Spleen (tissue), 11 donors: ENCODE measurements at regions not wholly inside any gene's neighbourhood (a gene's known extent, or its start where the extent isn't known, plus 50 kb on each side); places are given as distances from the start of the nearest gene placed in this dataset.
"Not testable (repeated sequence)": the region's sequence is repeated elsewhere in the genome, so short reads cannot be mapped to it uniquely, and the experiment has no call there.

Experiments
- DNase-seq: peaks from one replicate; pipeline ENCODE4 v3.0.0-alpha.2; 2020
- H3K27ac ChIP-seq, 8 donors: fragments of 200-600 bp; sonication (generic) in 7 of 8; 1 replicate in 4 of 8; 2 replicates in 4 of 8; pipeline versions ENCODE4 v1.5.0 to v1.8.0; 2016 to 2021; ENCODE audit warnings: inconsistent platforms in 4 of 8, mild to moderate bottlenecking in 4 of 8, moderate library complexity in 1 of 8
- H3K27me3 ChIP-seq, 7 donors: fragments of 200-600 bp; sonication (generic) in 6 of 7; replicated peaks in 1 of 7; 1 replicate in 4 of 7; 2 replicates in 3 of 7; pipeline versions ENCODE4 v1.5.0 to v1.8.0; 2016 to 2021; ENCODE audit warnings: inconsistent platforms in 3 of 7, mild to moderate bottlenecking in 1 of 7
- H3K36me3 ChIP-seq, 6 donors: fragments of 200-600 bp; sonication (generic) in 5 of 6; 1 replicate in 4 of 6; 2 replicates in 2 of 6; pipeline versions ENCODE4 v1.5.0 to v1.8.0; 2016 to 2021; ENCODE audit warnings: inconsistent platforms in 2 of 6
- H3K4me1 ChIP-seq, 6 donors: fragments of 200-600 bp; sonication (generic) in 5 of 6; 1 replicate in 3 of 6; 2 replicates in 3 of 6; pipeline versions ENCODE4 v1.5.0 to v1.8.0; 2016 to 2021; ENCODE audit warnings: inconsistent platforms in 3 of 6
- H3K4me3 ChIP-seq, 8 donors: fragments of 200-600 bp; sonication (generic) in 7 of 8; 1 replicate in 4 of 8; 2 replicates in 4 of 8; pipeline versions ENCODE4 v1.5.0 to v1.8.0; 2016 to 2021; ENCODE audit warnings: inconsistent platforms in 4 of 8, mild to moderate bottlenecking in 4 of 8, moderate library complexity in 2 of 8
- H3K9me3 ChIP-seq, 8 donors: fragments of 200-600 bp; sonication (generic) in 7 of 8; 1 replicate in 4 of 8; 2 replicates in 4 of 8; pipeline versions ENCODE4 v1.5.0 to v1.8.0; 2016 to 2021; ENCODE audit warnings: inconsistent platforms in 4 of 8
- POLR2A ChIP-seq, 3 donors: fragments of 450-650 bp; IDR thresholded peaks; one replicate each; pipeline ENCODE4 v1.5.1; 2017; ENCODE audit warnings: antibody characterized with exemption in 3 of 3, mild to moderate bottlenecking in 1 of 3
- POLR2AphosphoS5 ChIP-seq, 3 donors: sonication (generic); formaldehyde crosslinking; IDR thresholded peaks; one replicate each; pipeline ENCODE4 v1.5.1; 2017; ENCODE audit warnings: antibody characterized with exemption in 3 of 3
- WGBS, 5 donors: extraction: QIAGEN DNeasy Blood & Tissue Kit in 3 of 5; methylation state at CpG; one replicate each; pipeline versions ENCODE4 v1.1.5 to v1.1.7; 2013 to 2018; 5-methylcytosine and 5-hydroxymethylcytosine counted together
- intact Hi-C: fragments of 100-400 bp; cut with DNase I; formaldehyde crosslinking; loops from one replicate; pipeline ENCODE4 v1.15.0; 2023; ENCODE audit warnings: low total_unique reads
- TF ChIP-seq, protein P1 (sequence below), 11 experiments: fragments of 200-600 bp in 7 of 11; fragments of 450-650 bp in 4 of 11; sonication (generic) in 4 of 11; IDR thresholded peaks in 8 of 11; conservative IDR thresholded peaks in 3 of 11; 1 replicate in 7 of 11; 2 replicates in 4 of 11; pipeline versions ENCODE4 v1.4.0 to v1.8.0; 2016 to 2021; ENCODE audit warnings: antibody characterized with exemption in 11 of 11, inconsistent platforms in 4 of 11, mild to moderate bottlenecking in 1 of 11
- donor health status: healthy with polysubstance abuse.
- donor health status: DM: no; HTN: no; CAD: no; lungs with moderate emphysema.
- donor health status: DM: no; HTN: no; CAD: no.
- donor health status: Bipolar disorder and iron deficiency.
- donor health status: healthy.
- donor health status: DM: no; HTN: no; CAD: no.
- donor health status: DM: yes; HTN: yes; CAD: no.

DNA sequence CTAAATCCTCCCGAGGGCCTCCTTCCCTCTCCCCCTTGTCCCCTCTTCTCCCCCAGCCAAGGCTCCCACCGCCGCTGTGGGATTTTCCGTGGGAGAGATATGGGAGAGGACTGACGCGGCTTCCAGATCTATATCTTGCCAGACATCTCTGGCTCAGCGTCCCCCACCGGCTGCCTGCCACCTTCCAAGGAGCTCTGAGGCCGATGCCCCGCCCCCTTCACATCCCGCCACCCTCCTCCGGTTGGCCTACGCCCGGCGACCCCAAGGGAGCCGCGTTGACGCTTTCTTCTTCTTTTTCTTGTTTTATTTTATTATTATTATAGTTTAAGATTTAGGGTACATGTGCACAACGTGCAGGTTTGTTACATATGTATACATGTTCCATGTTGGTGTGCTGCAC lies 352.2 kb upstream of the DEFB115 start:
- H3K27me3 ChIP-seq, H3K4me1 ChIP-seq, H3K27ac ChIP-seq, intact Hi-C loops, H3K4me3 ChIP-seq, DNase-seq, H3K36me3 ChIP-seq: not testable (repeated sequence)
- 90 to 91% (median 90%) methylated on average over 19 of the region's 19 CpGs for WGBS, 5 donors
- H3K9me3 ChIP-seq, result peaks cover 0 to 58% (median 20%) of the 10 kb centered on the region in 8 donors

DNA sequence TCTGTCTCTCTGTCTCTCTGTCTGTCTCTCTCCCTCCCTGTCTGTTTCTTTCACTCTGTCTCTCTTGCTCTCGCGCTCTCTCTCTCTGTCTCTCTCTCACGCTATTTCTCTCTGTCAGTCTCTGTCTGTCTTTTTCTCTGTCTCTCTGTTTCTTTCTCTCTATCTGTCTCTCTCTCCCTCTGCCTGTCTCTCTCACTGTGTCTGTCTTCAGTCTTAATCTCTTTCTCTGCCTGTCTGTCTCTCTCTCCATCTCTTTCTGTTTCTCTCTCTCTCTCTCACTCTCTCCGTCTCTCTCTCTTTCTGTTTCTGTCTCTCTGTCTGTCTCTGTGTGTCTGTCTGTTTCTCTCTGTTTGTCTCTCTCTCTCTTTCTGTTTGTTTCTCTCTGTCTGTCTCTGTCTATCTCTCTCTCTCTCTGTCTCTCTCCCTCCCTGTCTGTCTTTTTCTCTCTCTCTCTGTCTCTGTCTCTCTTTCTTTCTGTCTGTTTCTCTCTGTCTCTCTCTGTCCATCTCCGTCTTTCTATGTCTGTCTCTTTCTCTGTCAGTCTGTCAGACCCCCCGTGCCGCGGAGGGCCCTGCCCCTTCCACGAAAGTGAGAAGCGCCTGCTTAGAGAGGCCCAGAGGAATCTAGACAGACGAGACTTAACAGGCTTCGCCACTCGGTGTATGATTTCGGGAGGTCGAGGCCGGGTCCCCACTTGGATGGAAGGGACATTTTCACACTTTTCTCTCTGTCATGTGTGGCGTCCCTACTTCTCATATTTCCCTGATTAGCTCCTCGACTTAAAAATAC lies 346.3 kb upstream of the DEFB115 start:
- peaks cover 0 to 38% (median 8%) of the 10 kb centered on the region in 8 donors for H3K9me3 ChIP-seq
- peaks cover 0 to 13% (median 0%) of the 10 kb centered on the region in 7 donors for H3K27me3 ChIP-seq
- H3K36me3 ChIP-seq, result no peaks in the 10 kb centered on the region
- H3K4me1 ChIP-seq, result no peaks in the 10 kb centered on the region
- peak; percentile 66 for DNase-seq
- intact Hi-C loops, result no loop called here
- WGBS, 5 donors, result 72 to 84% (median 80%) methylated on average over 18 of the region's 18 CpGs
- no peak overlapping the region for H3K27ac ChIP-seq
- H3K4me3 ChIP-seq, result no peak overlapping the region
- TF ChIP-seq, protein P1, sequence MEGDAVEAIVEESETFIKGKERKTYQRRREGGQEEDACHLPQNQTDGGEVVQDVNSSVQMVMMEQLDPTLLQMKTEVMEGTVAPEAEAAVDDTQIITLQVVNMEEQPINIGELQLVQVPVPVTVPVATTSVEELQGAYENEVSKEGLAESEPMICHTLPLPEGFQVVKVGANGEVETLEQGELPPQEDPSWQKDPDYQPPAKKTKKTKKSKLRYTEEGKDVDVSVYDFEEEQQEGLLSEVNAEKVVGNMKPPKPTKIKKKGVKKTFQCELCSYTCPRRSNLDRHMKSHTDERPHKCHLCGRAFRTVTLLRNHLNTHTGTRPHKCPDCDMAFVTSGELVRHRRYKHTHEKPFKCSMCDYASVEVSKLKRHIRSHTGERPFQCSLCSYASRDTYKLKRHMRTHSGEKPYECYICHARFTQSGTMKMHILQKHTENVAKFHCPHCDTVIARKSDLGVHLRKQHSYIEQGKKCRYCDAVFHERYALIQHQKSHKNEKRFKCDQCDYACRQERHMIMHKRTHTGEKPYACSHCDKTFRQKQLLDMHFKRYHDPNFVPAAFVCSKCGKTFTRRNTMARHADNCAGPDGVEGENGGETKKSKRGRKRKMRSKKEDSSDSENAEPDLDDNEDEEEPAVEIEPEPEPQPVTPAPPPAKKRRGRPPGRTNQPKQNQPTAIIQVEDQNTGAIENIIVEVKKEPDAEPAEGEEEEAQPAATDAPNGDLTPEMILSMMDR (IDR thresholded peaks at IDR 0.05 in 8 of 11, conservative IDR thresholded peaks at IDR 0.05 in 3 of 11), result no peak
- TF ChIP-seq POLR2AphosphoS5 (IDR thresholded peaks at IDR 0.05) (no peak), POLR2A (IDR thresholded peaks at IDR 0.05) (no peak)

DNA sequence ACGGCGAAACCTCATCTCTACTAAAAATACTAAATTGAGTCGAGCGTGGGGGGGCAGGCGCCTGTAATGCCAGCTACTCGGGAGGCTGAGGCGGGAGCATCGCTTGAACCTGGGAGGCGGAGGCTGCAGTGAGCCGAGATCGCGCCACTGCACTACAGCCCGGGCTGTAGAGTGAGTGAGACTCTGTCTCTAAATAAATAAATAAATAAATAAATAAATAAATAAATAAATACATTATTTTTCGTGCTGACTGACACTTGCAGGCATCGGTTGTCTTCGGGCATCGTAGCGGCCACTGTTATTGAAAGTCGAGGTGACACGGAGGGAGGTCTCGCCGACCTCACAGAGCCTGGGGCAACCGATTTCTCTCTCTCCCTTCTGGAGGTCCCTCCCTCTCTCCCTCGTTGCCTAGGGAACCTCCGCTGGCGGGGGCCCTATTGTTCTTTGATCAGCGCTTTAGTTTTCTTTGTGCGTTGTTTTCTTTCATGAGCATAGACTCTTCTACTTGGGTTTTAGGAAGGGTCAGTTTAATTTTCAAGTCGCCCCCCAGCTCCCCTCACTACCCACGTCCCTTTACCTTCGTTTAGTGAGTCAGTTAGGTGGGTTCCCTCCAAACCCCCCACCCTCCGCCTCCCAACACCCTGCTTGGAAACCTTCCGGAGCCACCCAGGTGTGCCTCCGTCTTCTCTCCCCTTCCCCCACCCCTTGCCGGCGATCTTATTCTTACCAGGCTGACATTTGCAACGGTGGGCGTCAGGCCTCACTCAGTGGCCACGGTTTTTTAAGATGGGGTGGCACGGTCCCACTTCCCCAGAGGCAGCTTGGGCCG lies 345.4 kb upstream of the DEFB115 start:
- TF ChIP-seq, protein P1 (IDR thresholded peaks at IDR 0.05 in 8 of 11, conservative IDR thresholded peaks at IDR 0.05 in 3 of 11), result peak in 1 of 11 experiments; percentile 11
- peak; percentile 27 for DNase-seq
- H3K27me3 ChIP-seq, result peaks cover 0 to 13% (median 0%) of the 10 kb centered on the region in 7 donors
- intact Hi-C loops, H3K4me1 ChIP-seq, H3K36me3 ChIP-seq, H3K4me3 ChIP-seq, H3K27ac ChIP-seq: not testable (repeated sequence)
- H3K9me3 ChIP-seq, result peaks cover 0 to 31% (median 10%) of the 10 kb centered on the region in 8 donors
- WGBS, 5 donors, result 20 to 48% (median 40%) methylated on average over 33 to 41 of the region's 41 CpGs

DNA sequence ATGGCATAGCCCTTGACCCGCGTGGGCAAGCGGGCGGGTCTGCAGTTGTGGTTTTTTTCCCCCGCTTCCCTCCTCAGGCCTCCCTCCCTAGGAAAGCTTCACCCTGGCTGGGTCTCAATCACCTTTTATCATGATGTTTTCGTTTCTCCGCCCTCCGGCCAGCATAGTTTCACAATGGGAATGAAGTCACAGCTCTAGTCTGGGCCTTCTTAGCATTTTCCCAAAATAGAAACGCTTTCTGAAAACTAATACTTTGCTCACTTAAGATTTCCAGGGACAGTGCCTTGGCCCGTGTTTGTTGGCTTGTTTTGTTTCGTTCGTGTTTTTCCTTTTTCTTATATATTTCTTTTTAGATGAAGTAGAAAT lies 344.8 kb upstream of the DEFB115 start:
- intact Hi-C loops, H3K4me3 ChIP-seq, H3K36me3 ChIP-seq, H3K27ac ChIP-seq, DNase-seq, H3K4me1 ChIP-seq: not testable (repeated sequence)
- H3K9me3 ChIP-seq, result peaks cover 0 to 26% (median 10%) of the 10 kb centered on the region in 8 donors
- H3K27me3 ChIP-seq, result peaks cover 0 to 13% (median 0%) of the 10 kb centered on the region in 7 donors
- WGBS, 5 donors, result 4 to 31% (median 25%) methylated on average over 9 to 12 of the region's 12 CpGs

DNA sequence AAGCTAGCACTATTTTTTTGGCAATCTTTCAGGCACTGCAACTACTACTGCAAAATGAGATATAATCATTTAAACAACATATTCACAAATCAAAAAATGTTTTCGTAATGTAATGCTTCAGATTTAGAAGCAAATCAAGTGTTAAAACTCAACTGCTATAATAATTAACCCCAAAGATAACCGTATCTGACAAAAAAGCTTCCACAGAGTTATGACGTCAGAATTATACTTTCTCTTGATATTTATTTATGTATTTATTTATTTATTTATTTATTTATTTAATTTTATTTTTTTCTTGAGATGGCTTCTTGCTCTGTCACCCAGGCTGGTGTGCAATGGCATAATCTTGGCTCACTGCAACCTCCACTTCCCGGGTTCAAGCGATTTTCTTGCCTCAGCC lies 341.1 kb upstream of the DEFB115 start:
- Histone ChIP-seq H3K9me3 (peaks cover 0 to 30% (median 11%) of the 10 kb centered on the region in 8 donors), H3K27me3 (peaks cover 0 to 15% (median 0%) of the 10 kb centered on the region in 7 donors)
- H3K36me3 ChIP-seq, intact Hi-C loops, H3K4me1 ChIP-seq, H3K4me3 ChIP-seq, DNase-seq, H3K27ac ChIP-seq: not testable (repeated sequence)
- WGBS, 5 donors, result 86 to 93% (median 90%) methylated on average over 5 of the region's 5 CpGs
